ENCODE measurements at regions not wholly inside any gene's neighbourhood (a gene's known extent, or its start where the extent isn't known, plus 50 kb on each side); places are given as distances from the start of the nearest gene placed in this dataset.

DNA sequence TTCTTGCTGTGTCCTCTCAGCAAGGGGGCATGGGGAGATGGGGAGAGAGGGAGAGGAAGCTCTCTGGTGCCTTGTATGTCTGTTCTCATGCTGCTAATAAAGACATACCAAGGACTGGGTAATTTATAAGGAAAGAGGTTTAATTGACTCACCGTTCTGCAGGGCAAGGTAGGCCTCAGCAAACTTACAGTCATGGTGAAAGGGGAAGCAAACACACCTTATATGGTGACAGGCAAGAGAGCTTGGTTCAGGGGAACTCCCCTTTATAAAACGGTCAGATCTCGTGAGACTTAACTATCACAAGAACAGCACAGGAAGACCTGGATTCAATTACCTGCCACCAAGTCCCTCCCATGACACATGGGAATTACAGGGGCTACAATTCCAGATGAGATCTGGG, 464.7 kb upstream of the CELF2 start:
- Histone ChIP-seq H3K79me2 (ENCODE audit: control insufficient read depth, insufficient read depth, low read length) (no peaks in the 10 kb centered on the region), H4K20me1 (ENCODE audit: control insufficient read depth, insufficient read depth) (no peaks in the 10 kb centered on the region), H3K4me2 (ENCODE audit: control insufficient read depth, insufficient read depth) (no peak overlapping the region), H3K9ac (ENCODE audit: control insufficient read depth, insufficient read depth, low read length) (no peak overlapping the region), H3K27me3 (replicated peaks in 1 of 2; ENCODE audit: control insufficient read depth in 2 of 2, insufficient read depth in 2 of 2, low read length in 1 of 2) (no peaks in the 10 kb centered on the region), H3K27ac (ENCODE audit: control insufficient read depth, insufficient read depth) (no peak overlapping the region), H3K36me3 (ENCODE audit: control insufficient read depth in 2 of 2, insufficient read depth in 2 of 2, low read length in 1 of 2) (no peaks in the 10 kb centered on the region), H2AFZ (ENCODE audit: control insufficient read depth, low read depth, low read length) (no peak overlapping the region), H3K4me3 (no peak overlapping the region), H3K4me1 (ENCODE audit: control insufficient read depth, insufficient read depth, low read length) (no peaks in the 10 kb centered on the region), H3K9me3 (replicated peaks; ENCODE audit: control insufficient read depth, insufficient read depth, low read length) (no peaks in the 10 kb centered on the region; the same call in 1 of the 3 replicates)
- TF ChIP-seq SRF (IDR thresholded peaks at IDR 0.05; ENCODE audit: low read depth in 2 of 2, low read length in 2 of 2): 0 out of 4 replicates have a peak, but pooled peaks of 1 of the 2 experiments have one; percentile 38
- no peak for TF ChIP-seq GATAD2B (conservative IDR thresholded peaks at IDR 0.05; ENCODE audit: low read depth)
- ChIA-PET RAD21 (ENCODE audit: unreplicated experiment) (no interaction called here), CTCF (no interaction called here), SMC1A (ENCODE audit: uncharacterized antibody, unreplicated experiment) (no interaction called here), POLR2A (no interaction called here)
- in situ Hi-C loops (cut with MboI): no loop called here
- intact Hi-C loops (cut with micrococcal nuclease; ENCODE audit: unreplicated experiment): no loop called here
- ATAC-seq: peak; percentile 39; the same call in 1 of the 3 replicates
- no peak for FAIRE-seq
- 3% methylated on average over 3 of the region's 3 CpGs for WGBS (ENCODE audit: insufficient coverage, insufficient replicate concordance, low lambda C conversion rate, missing lambda C conversion rate)
- no peak for DNase-seq (ENCODE audit: low read depth, low spot score)
- no TSS peak for BruUV-seq (replicated peaks)

DNA sequence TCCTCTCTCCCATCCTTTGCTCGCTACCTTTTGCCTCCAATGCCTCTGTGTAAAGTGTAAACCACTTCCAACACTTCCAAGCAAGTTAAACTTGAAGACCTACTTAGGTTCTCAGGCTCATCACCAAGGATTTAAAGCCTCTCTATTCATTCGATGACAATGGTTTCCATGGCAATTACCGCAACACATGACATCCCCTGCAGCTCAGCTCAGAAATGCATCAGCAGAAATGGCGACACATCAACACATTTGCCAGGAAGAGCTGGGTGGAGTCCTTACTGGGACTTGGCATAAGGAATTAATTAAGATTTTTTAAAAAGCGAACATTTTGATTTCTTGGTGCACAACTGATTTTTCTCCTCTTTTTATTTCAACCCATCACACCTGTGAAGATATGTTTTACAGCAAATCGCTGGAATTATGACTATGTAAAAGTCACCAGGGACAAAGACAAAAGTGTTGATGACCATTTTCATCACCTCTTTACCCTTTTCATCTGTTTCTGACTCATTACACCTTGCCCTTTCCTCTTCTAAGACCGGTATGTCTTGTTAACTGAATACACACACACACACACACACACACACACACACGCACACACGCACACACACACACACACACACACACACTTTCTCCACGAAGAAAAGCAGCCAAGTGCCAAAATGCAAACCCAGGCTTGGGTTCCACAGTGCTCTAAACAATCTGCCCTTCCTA, 453.4 kb upstream of the CELF2 start:
- Histone ChIP-seq H3K4me1 (ENCODE audit: control insufficient read depth, insufficient read depth, low read length) (no peaks in the 10 kb centered on the region), H3K27me3 (replicated peaks in 1 of 2; ENCODE audit: control insufficient read depth in 2 of 2, insufficient read depth in 2 of 2, low read length in 1 of 2) (no peaks in the 10 kb centered on the region), H3K36me3 (ENCODE audit: control insufficient read depth in 2 of 2, insufficient read depth in 2 of 2, low read length in 1 of 2) (no peaks in the 10 kb centered on the region), H3K9me3 (replicated peaks; ENCODE audit: control insufficient read depth, insufficient read depth, low read length) (no peaks in the 10 kb centered on the region), H4K20me1 (ENCODE audit: control insufficient read depth, insufficient read depth) (no peaks in the 10 kb centered on the region), H3K4me2 (ENCODE audit: control insufficient read depth, insufficient read depth) (no peak overlapping the region), H3K9ac (ENCODE audit: control insufficient read depth, insufficient read depth, low read length) (no peak overlapping the region), H3K79me2 (ENCODE audit: control insufficient read depth, insufficient read depth, low read length) (no peaks in the 10 kb centered on the region), H3K27ac (ENCODE audit: control insufficient read depth, insufficient read depth) (no peak overlapping the region), H3K4me3 (no peak overlapping the region), H2AFZ (ENCODE audit: control insufficient read depth, low read depth, low read length) (no peak overlapping the region)
- no peak for FAIRE-seq
- ChIA-PET RAD21 (ENCODE audit: unreplicated experiment) (no interaction called here), POLR2A (no interaction called here), CTCF (no interaction called here), SMC1A (ENCODE audit: uncharacterized antibody, unreplicated experiment) (no interaction called here)
- intact Hi-C loops (cut with micrococcal nuclease; ENCODE audit: unreplicated experiment) (no loop called here), in situ Hi-C loops (cut with MboI) (no loop called here)
- ATAC-seq: no peak
- WGBS (ENCODE audit: insufficient coverage, insufficient replicate concordance, low lambda C conversion rate, missing lambda C conversion rate): 51% methylated on average over 9 of the region's 10 CpGs
- DNase-seq (ENCODE audit: low read depth, low spot score): no peak
- no TSS peak for BruUV-seq (replicated peaks)
- TF ChIP-seq, protein P1, sequence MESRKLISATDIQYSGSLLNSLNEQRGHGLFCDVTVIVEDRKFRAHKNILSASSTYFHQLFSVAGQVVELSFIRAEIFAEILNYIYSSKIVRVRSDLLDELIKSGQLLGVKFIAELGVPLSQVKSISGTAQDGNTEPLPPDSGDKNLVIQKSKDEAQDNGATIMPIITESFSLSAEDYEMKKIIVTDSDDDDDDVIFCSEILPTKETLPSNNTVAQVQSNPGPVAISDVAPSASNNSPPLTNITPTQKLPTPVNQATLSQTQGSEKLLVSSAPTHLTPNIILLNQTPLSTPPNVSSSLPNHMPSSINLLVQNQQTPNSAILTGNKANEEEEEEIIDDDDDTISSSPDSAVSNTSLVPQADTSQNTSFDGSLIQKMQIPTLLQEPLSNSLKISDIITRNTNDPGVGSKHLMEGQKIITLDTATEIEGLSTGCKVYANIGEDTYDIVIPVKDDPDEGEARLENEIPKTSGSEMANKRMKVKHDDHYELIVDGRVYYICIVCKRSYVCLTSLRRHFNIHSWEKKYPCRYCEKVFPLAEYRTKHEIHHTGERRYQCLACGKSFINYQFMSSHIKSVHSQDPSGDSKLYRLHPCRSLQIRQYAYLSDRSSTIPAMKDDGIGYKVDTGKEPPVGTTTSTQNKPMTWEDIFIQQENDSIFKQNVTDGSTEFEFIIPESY (IDR thresholded peaks at IDR 0.05): no peak
- TF ChIP-seq SUPT20H (IDR thresholded peaks at IDR 0.05; ENCODE audit: borderline replicate concordance, control insufficient read depth, low read depth, low read length): no peak
- TF ChIP-seq CREM (IDR thresholded peaks at IDR 0.05; ENCODE audit: low read depth): no peak
- no peak for TF ChIP-seq HCFC1 (IDR thresholded peaks at IDR 0.05; ENCODE audit: low read length)
- no peak for TF ChIP-seq MYC (IDR thresholded peaks at IDR 0.05; ENCODE audit: insufficient read depth, insufficient read length, insufficient replicate concordance, low read length, severe bottlenecking)
- TF ChIP-seq GABPA (IDR thresholded peaks at IDR 0.05; ENCODE audit: low read depth): no peak
- TF ChIP-seq GATAD2B (conservative IDR thresholded peaks at IDR 0.05; ENCODE audit: low read depth): no peak
- TF ChIP-seq POU2F2 (IDR thresholded peaks at IDR 0.05; ENCODE audit: borderline replicate concordance, low read depth, low read length): no peak
- no peak for TF ChIP-seq NFYB (IDR thresholded peaks at IDR 0.05; ENCODE audit: insufficient read depth, low read depth, low read length)
- TF ChIP-seq, protein P2, sequence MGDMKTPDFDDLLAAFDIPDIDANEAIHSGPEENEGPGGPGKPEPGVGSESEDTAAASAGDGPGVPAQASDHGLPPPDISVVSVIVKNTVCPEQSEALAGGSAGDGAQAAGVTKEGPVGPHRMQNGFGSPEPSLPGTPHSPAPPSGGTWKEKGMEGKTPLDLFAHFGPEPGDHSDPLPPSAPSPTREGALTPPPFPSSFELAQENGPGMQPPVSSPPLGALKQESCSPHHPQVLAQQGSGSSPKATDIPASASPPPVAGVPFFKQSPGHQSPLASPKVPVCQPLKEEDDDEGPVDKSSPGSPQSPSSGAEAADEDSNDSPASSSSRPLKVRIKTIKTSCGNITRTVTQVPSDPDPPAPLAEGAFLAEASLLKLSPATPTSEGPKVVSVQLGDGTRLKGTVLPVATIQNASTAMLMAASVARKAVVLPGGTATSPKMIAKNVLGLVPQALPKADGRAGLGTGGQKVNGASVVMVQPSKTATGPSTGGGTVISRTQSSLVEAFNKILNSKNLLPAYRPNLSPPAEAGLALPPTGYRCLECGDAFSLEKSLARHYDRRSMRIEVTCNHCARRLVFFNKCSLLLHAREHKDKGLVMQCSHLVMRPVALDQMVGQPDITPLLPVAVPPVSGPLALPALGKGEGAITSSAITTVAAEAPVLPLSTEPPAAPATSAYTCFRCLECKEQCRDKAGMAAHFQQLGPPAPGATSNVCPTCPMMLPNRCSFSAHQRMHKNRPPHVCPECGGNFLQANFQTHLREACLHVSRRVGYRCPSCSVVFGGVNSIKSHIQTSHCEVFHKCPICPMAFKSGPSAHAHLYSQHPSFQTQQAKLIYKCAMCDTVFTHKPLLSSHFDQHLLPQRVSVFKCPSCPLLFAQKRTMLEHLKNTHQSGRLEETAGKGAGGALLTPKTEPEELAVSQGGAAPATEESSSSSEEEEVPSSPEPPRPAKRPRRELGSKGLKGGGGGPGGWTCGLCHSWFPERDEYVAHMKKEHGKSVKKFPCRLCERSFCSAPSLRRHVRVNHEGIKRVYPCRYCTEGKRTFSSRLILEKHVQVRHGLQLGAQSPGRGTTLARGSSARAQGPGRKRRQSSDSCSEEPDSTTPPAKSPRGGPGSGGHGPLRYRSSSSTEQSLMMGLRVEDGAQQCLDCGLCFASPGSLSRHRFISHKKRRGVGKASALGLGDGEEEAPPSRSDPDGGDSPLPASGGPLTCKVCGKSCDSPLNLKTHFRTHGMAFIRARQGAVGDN (IDR thresholded peaks at IDR 0.05): no peak
- no peak for TF ChIP-seq IRF4 (IDR thresholded peaks at IDR 0.05; ENCODE audit: low read depth, low read length)
